Neural crest cell (in vitro differentiated cells): ENCODE measurements at regions not wholly inside any gene's neighbourhood (a gene's known extent, or its start where the extent isn't known, plus 50 kb on each side); places are given as distances from the start of the nearest gene placed in this dataset.

ENCODE experiments used
- DNase-seq: peaks from one replicate; pipeline ENCODE4 v3.0.0; 2021; ENCODE audit warnings: low read depth, mixed read lengths, low spot score
- H3K27ac Mint-ChIP-seq: one replicate; pipeline ENCODE4 v1.8.0; 2021; ENCODE audit warnings: mild to moderate bottlenecking, mixed read lengths; ENCODE audit not compliant: unreplicated experiment
- H3K27me3 Mint-ChIP-seq: 2 replicates; pipeline ENCODE4 v1.8.0; 2021; ENCODE audit warnings: low read depth, mild to moderate bottlenecking, mixed read lengths
- H3K36me3 Mint-ChIP-seq: 2 replicates; pipeline ENCODE4 v1.8.0; 2021; ENCODE audit warnings: low read depth, mild to moderate bottlenecking, mixed read lengths
- H3K4me1 Mint-ChIP-seq: 2 replicates; pipeline ENCODE4 v1.8.0; 2021; ENCODE audit warnings: mixed read lengths
- H3K4me3 Mint-ChIP-seq: one replicate; pipeline ENCODE4 v1.8.0; 2021; ENCODE audit warnings: mild to moderate bottlenecking, mixed read lengths
- H3K9me3 Mint-ChIP-seq: 2 replicates; pipeline ENCODE4 v1.8.0; 2021; ENCODE audit warnings: mixed read lengths
- CTCF ChIP-seq: fragments of 200-600 bp; sonication (generic); conservative IDR thresholded peaks from 2 replicates; pipeline ENCODE4 v1.5.0; 2021; ENCODE audit warnings: antibody characterized with exemption, mild to moderate bottlenecking

GRCh38 chr18:10020171-10020570 is 106.4 kb downstream of the VAPA start:
- no peak for TF ChIP-seq CTCF
- no peak for DNase-seq
- Mint-ChIP-seq H3K36me3 (peaks cover 2% of the 10 kb centered on the region), H3K27me3 (no peaks in the 10 kb centered on the region), H3K9me3 (peaks cover 3% of the 10 kb centered on the region), H3K4me1 (peaks cover 4% of the 10 kb centered on the region), H3K4me3 (no peak overlapping the region), H3K27ac (no peak overlapping the region)

- Mint-ChIP-seq H3K4me1 (no peaks in the 10 kb centered on the region), H3K9me3 (peaks cover 3% of the 10 kb centered on the region), H3K4me3 (no peak overlapping the region), H3K27me3 (no peaks in the 10 kb centered on the region), H3K27ac (peak overlapping the region; percentile 87), H3K36me3 (peaks cover 2% of the 10 kb centered on the region)
- TF ChIP-seq CTCF: no peak
- DNase-seq: no peak
These were observed 108.5 kb downstream of the VAPA start for GRCh38 chr18:10022365-10022764.

GRCh38 chr18:10023853-10024570 is 110.2 kb downstream of the VAPA start:
- Mint-ChIP-seq H3K4me3 (no peak overlapping the region), H3K27ac (no peak overlapping the region), H3K4me1 (no peaks in the 10 kb centered on the region), H3K36me3 (peaks cover 2% of the 10 kb centered on the region), H3K27me3 (no peaks in the 10 kb centered on the region), H3K9me3 (peaks cover 3% of the 10 kb centered on the region)
- TF ChIP-seq CTCF: no peak
- DNase-seq: no peak

- peaks cover 2% of the 10 kb centered on the region for H3K36me3 Mint-ChIP-seq
- H3K4me1 Mint-ChIP-seq: no peaks in the 10 kb centered on the region
- H3K9me3 Mint-ChIP-seq: peaks cover 3% of the 10 kb centered on the region
- H3K27ac Mint-ChIP-seq: no peak overlapping the region
- no peaks in the 10 kb centered on the region for H3K27me3 Mint-ChIP-seq
- TF ChIP-seq CTCF: no peak
- H3K4me3 Mint-ChIP-seq: no peak overlapping the region
- DNase-seq: no peak
These were observed 112.2 kb downstream of the VAPA start for GRCh38 chr18:10025711-10026670.

- TF ChIP-seq CTCF: no peak
- no peak overlapping the region for H3K27ac Mint-ChIP-seq
- no peak overlapping the region for H3K4me3 Mint-ChIP-seq
- DNase-seq: no peak
- H3K36me3 Mint-ChIP-seq: peaks cover 2% of the 10 kb centered on the region
- peaks cover 3% of the 10 kb centered on the region for H3K9me3 Mint-ChIP-seq
- H3K27me3 Mint-ChIP-seq: no peaks in the 10 kb centered on the region
- H3K4me1 Mint-ChIP-seq: no peaks in the 10 kb centered on the region
These were observed 113.2 kb downstream of the VAPA start for GRCh38 chr18:10027031-10027430.
